ENCODE measurements at regions not wholly inside any gene's neighbourhood (a gene's known extent, or its start where the extent isn't known, plus 50 kb on each side); places are given as distances from the start of the nearest gene placed in this dataset.

GRCh38 chr4:127533028-127533700 is 99.6 kb upstream of the INTU start:
- no peak overlapping the region for H3K4me3 Mint-ChIP-seq
- no peak overlapping the region for H3K27ac Mint-ChIP-seq
- H3K4me1 Mint-ChIP-seq, result no peaks in the 10 kb centered on the region
- H3K27me3 Mint-ChIP-seq, result peaks cover 8% of the 10 kb centered on the region
- H3K9me3 Mint-ChIP-seq, result peaks cover 5% of the 10 kb centered on the region
- no peaks in the 10 kb centered on the region for H3K36me3 Mint-ChIP-seq

DNA sequence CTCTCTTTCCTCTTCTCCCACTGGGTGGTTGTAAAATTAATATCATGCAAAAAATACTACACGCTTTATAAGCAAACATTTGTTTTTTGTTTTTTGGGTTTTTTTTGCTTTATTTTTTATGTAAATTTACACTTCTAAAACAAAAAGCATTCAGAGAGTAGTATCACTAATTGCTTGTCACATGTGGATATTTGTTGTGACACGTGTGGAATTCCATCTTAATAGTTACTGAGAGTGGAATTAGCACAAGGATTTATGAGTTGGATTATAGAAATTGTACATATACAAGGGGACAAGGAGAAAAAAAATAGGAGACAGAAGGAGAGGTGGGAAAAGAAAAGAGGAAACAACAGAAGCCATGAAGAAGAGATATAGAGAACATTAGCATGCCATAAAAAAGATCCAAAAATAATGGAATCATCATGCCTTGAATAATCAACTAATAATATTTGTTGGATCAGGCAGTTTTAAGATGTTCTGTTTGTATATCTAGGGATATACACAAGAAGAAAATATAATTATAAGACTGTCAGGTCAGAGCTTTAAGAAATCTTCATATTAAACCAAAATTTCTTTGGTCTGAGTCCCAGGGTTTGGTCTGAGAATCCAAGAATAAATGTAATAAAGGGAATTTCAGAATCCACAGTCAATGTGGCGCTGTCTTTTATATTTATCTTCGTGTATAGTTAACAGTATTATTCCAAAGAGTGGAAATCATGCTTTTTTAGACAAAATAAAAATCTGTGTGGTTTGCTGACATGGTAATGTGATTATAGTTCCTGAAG is 98.5 kb upstream of the INTU start:
- peaks cover 5% of the 10 kb centered on the region for H3K9me3 Mint-ChIP-seq
- no peak overlapping the region for H3K4me3 Mint-ChIP-seq
- H3K27ac Mint-ChIP-seq, result no peak overlapping the region
- peaks cover 9% of the 10 kb centered on the region for H3K27me3 Mint-ChIP-seq
- no peaks in the 10 kb centered on the region for H3K4me1 Mint-ChIP-seq
- no peaks in the 10 kb centered on the region for H3K36me3 Mint-ChIP-seq

DNA sequence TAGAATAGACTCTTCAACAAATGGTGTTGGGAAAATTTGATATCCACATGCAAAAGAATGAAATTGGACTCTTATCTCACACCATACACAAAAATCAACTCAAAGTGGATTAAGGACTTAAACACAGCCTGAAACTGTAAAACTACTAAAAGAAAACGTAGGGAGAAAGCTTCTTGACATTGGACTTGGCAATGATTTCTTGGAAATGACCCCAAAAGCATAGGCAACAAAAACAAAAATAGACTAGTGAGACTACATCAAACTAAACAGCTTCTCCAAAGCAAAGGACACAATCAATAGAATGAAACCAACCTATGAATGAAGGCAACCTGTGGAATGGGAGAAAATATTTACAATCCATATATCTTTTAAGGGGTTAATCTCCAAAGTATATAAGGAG is 94.7 kb upstream of the INTU start:
- Mint-ChIP-seq H3K9me3 (peaks cover 5% of the 10 kb centered on the region), H3K27me3 (peaks cover 13% of the 10 kb centered on the region), H3K4me3 (no peak overlapping the region), H3K4me1 (no peaks in the 10 kb centered on the region), H3K36me3 (no peaks in the 10 kb centered on the region), H3K27ac (no peak overlapping the region)

DNA sequence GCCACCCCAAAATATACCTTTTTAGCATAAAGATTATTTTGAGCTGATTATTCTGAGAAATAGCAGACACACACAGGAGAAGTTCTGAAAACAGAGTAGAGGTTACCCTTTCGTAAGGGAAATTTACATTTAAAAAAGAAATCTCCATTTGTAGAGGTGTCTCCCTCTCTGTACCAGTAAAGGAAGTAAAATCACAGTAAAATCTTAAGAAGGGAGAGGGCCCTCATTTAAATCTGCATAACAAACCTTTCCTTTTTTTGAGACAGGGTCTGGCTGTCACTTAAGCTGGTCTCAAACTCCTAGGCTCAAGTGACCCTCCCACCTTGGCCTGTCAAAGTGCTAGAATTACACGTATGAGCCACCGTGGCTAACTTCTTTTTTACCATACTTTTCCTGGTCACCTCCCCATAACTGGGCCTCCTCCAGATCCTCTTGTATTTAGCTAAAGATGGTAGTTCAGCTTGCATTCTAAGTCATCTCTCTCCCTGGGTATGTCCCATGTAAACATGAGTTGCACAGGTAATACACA is 92.2 kb upstream of the INTU start:
- Mint-ChIP-seq H3K27me3 (peaks cover 13% of the 10 kb centered on the region), H3K4me3 (no peak overlapping the region), H3K4me1 (no peaks in the 10 kb centered on the region), H3K9me3 (no peaks in the 10 kb centered on the region), H3K27ac (no peak overlapping the region), H3K36me3 (no peaks in the 10 kb centered on the region)

- no peaks in the 10 kb centered on the region for H3K27me3 Mint-ChIP-seq
- H3K27ac Mint-ChIP-seq, result no peak overlapping the region
- H3K36me3 Mint-ChIP-seq, result no peaks in the 10 kb centered on the region
- H3K4me3 Mint-ChIP-seq, result no peak overlapping the region
- no peaks in the 10 kb centered on the region for H3K4me1 Mint-ChIP-seq
- H3K9me3 Mint-ChIP-seq, result no peaks in the 10 kb centered on the region
Observed at GRCh38 chr4:127545271-127545670, 87.5 kb upstream of the INTU start.

- Mint-ChIP-seq H3K27ac (no peak overlapping the region), H3K9me3 (no peaks in the 10 kb centered on the region)
Observed at GRCh38 chr4:127548990-127549925, 83.5 kb upstream of the INTU start.

GRCh38 chr4:127555106-127555505 is 77.7 kb upstream of the INTU start:
- Mint-ChIP-seq H3K36me3 (no peaks in the 10 kb centered on the region), H3K9me3 (no peaks in the 10 kb centered on the region), H3K4me1 (no peaks in the 10 kb centered on the region), H3K4me3 (no peak overlapping the region), H3K27ac (no peak overlapping the region), H3K27me3 (peaks cover 2% of the 10 kb centered on the region)

More at GRCh38 chr4:127548990-127549925, 83.5 kb upstream of the INTU start:
- Mint-ChIP-seq H3K4me1 (no peaks in the 10 kb centered on the region), H3K27me3 (peaks cover 2% of the 10 kb centered on the region), H3K4me3 (no peak overlapping the region), H3K36me3 (no peaks in the 10 kb centered on the region)

GRCh38 chr4:127558088-127558487 is 74.7 kb upstream of the INTU start:
- no peaks in the 10 kb centered on the region for H3K36me3 Mint-ChIP-seq
- H3K9me3 Mint-ChIP-seq, result no peaks in the 10 kb centered on the region
- no peak overlapping the region for H3K4me3 Mint-ChIP-seq
- H3K27ac Mint-ChIP-seq, result no peak overlapping the region
- H3K4me1 Mint-ChIP-seq, result no peaks in the 10 kb centered on the region
- H3K27me3 Mint-ChIP-seq, result peaks cover 2% of the 10 kb centered on the region

DNA sequence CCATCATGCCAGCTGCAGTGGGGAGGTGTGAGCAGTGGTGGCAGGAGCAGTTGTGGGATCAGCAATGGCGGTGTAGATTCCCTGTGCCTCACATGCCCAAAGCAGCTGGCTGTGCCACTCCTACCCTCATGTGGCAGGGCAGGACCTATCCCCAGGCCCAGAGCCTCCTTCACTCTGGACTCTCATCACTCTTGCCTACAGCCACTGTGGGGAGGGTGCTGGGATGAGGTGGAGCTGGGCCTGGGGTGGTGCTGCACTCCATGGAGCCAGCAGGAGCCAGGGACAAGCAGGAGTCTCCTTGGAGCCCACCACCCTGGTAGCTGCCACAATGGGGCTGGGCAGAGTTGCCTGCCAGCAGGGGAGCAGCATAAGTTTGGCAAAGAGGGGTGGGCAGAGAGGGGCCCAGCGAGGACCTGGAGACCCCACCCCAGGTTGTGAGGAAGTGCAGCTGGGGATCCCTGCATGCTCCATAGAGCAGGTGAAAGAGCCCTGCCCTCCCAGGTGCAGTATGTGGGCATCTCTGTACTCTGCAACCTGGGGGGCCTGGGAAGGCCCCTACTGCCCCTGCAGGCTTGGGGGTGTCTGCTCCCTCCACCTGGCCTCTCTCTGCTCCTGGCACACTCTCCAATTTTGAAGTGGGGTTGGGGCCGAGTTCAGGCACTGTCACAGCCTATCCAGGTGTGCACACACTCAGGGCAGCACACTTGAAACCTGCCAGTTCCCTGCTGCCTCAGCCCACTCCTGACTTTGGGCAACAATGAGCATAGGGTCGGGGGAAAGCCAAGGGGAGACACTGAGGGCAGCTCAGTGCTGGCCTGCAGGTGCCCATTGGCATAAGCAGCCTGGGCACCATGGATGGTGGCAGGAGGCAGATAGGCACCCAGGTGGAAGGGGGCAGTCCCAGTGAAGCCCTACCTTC is 74.0 kb upstream of the INTU start:
- Mint-ChIP-seq H3K4me1 (no peaks in the 10 kb centered on the region), H3K4me3 (no peak overlapping the region), H3K27ac (no peak overlapping the region), H3K9me3 (no peaks in the 10 kb centered on the region), H3K27me3 (peaks cover 2% of the 10 kb centered on the region), H3K36me3 (no peaks in the 10 kb centered on the region)

- Mint-ChIP-seq H3K36me3 (no peaks in the 10 kb centered on the region), H3K4me3 (no peak overlapping the region), H3K9me3 (no peaks in the 10 kb centered on the region), H3K27ac (no peak overlapping the region), H3K4me1 (no peaks in the 10 kb centered on the region), H3K27me3 (no peaks in the 10 kb centered on the region)
Observed at GRCh38 chr4:127559981-127560380, 72.8 kb upstream of the INTU start.

GRCh38 chr4:127560755-127561154 is 72.0 kb upstream of the INTU start:
- Mint-ChIP-seq H3K27me3 (no peaks in the 10 kb centered on the region), H3K4me3 (no peak overlapping the region), H3K36me3 (no peaks in the 10 kb centered on the region), H3K9me3 (no peaks in the 10 kb centered on the region), H3K4me1 (no peaks in the 10 kb centered on the region), H3K27ac (no peak overlapping the region)

GRCh38 chr4:127574643-127575042 is 58.1 kb upstream of the INTU start:
- Mint-ChIP-seq H3K9me3 (no peaks in the 10 kb centered on the region), H3K36me3 (no peaks in the 10 kb centered on the region), H3K4me1 (no peaks in the 10 kb centered on the region), H3K27ac (no peak overlapping the region), H3K4me3 (no peak overlapping the region), H3K27me3 (peaks cover 2% of the 10 kb centered on the region)

- H3K9me3 Mint-ChIP-seq, result no peaks in the 10 kb centered on the region
- H3K36me3 Mint-ChIP-seq, result no peaks in the 10 kb centered on the region
- no peak overlapping the region for H3K27ac Mint-ChIP-seq
- H3K4me3 Mint-ChIP-seq, result no peak overlapping the region
- no peaks in the 10 kb centered on the region for H3K4me1 Mint-ChIP-seq
- H3K27me3 Mint-ChIP-seq, result peaks cover 2% of the 10 kb centered on the region
Observed at GRCh38 chr4:127575888-127576287, 56.9 kb upstream of the INTU start.

GRCh38 chr4:127578491-127578890 is 54.3 kb upstream of the INTU start:
- H3K27ac Mint-ChIP-seq, result no peak overlapping the region
- no peaks in the 10 kb centered on the region for H3K9me3 Mint-ChIP-seq
- no peaks in the 10 kb centered on the region for H3K36me3 Mint-ChIP-seq
- peaks cover 2% of the 10 kb centered on the region for H3K27me3 Mint-ChIP-seq
- H3K4me3 Mint-ChIP-seq, result no peak overlapping the region
- H3K4me1 Mint-ChIP-seq, result no peaks in the 10 kb centered on the region

DNA sequence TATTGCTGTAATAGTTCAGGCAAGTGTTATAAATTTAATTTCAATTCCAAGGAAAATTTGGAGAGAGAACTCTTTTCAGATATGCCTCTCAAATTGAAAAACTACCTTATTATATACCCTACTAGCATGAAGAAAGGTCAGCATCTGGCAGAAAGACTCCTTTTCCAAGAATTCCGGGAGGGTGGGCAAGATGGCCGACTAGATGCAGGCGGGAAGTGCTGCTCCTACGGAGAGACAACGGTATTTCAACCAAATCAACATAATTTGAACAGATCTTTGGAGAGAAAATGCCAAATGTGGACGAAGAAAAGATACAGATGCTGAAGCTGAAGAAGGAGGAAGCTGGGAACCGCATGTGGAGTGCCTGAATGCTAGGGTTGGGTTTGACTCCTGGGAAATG is 53.8 kb upstream of the INTU start:
- Mint-ChIP-seq H3K9me3 (no peaks in the 10 kb centered on the region), H3K27me3 (peaks cover 2% of the 10 kb centered on the region), H3K4me1 (no peaks in the 10 kb centered on the region), H3K4me3 (no peak overlapping the region), H3K36me3 (no peaks in the 10 kb centered on the region), H3K27ac (no peak overlapping the region)

Measured in activated naive CD4-positive, alpha-beta T cell treated with anti-CD3 and anti-CD28 coated beads, Interleukin-2, amount 50 U/mL, for 24 hours (primary cell).